SHP77 (cell line): ENCODE measurements at regions not wholly inside any gene's neighbourhood (a gene's known extent, or its start where the extent isn't known, plus 50 kb on each side); places are given as distances from the start of the nearest gene placed in this dataset.

Experiments
- DNase-seq, 2 experiments: peaks; one replicate each; lab custom pipeline; 2025; lab: John Stamatoyannopoulos, UW

DNA sequence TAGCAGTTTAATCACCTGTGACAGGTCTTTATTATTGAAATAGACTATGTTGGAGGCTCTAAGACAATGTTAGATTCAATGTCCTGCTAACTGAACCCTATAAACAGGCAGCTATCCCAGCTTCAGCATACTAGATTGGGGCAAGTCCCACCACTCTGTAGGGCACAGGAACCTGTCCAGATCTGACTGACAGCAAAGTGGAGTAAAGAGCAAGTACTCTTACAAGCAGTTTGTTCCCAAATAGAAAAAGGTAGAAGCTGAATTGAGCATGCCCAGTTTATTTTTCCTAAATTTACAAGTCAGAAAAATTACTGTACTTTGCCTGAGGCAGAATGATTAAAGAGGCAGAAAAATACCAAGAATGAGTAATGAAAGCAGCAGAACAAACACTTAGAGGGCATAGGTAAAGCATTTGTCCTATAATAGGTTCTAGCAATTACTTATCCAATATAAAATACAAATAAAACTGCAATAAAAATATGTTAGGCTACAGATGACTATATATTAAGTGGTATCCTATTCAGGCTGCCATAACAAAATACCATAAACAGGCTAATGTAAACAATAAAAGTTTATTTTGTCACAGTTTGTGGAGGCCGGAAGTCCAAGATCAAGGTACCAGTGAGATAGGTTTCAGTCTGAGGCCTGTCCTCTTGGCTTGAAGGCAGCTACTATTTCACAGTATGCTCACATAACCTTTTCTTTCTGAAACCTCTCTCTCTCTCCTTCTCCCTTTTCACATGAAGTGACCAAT lies 868.2 kb downstream of the C12orf50 start:
- DNase-seq: no peak

DNA sequence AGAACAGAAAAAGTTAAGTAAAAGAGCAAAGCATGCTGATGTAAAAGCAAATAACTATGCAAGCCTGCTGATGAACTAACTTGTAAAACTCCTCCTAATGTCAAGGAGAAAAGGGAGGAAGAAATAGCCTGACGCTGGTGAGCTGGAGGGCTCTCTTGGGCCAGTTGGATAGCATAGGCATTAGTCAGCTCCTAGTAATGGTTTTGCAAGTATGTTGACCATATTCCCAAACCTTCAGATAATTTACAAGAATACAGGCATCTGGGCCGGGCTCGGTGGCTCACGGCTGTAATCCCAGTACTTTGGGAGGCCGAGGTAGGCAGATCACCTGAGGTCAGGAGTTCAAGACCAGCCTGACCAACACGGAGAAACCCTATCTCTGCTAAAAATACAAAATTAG lies 871.4 kb downstream of the C12orf50 start:
- DNase-seq: no peak

DNA sequence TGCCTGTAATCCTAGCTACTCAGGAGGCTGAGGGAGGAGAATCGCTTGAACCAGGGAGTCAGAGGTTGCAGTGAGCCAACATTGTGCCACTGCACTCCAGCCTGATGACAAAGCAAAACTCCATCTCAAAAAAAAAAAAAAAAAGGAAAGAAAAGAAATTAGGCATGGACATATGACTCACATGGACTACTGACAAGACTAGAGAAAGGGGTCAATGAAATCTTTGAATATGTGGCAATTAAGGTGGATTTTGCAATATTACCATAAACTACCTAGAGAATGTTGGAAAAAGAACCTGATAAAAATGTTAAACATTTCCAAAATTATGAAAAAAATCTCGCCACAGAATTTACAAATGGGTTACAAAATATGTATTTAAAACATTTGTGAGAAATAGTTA lies 873.6 kb downstream of the C12orf50 start:
- no peak for DNase-seq

DNA sequence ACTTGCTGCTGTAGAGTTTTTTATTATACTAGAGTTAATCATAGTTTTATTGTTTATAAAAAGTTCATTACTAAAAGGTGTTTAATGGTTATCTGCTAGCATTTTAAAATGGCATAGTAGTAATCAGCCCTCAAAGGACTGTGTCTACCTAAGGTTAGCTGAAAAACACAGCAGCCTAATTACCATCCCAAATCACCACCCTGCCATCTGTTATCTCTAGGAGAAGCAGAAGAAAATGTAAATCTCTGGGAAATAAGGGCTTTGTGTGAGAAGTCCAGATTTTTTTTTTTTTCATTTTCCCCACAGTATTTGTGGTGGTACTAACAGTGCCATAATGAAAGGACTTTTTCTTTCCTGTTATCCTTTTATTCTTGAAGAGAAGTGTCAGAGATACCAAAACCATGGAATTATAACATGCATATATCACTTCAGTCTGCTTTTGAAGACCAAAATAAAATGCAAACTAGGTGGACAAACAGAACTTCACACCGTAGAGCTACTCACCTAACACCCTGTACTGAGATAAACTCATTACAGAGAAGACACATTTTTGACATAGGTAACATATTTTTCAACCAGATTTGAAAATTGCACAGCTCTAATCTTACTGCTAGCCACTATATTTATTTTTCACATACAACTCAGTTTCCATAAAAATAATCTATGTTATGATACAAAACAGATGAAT lies 876.2 kb downstream of the C12orf50 start:
- no peak for DNase-seq

DNA sequence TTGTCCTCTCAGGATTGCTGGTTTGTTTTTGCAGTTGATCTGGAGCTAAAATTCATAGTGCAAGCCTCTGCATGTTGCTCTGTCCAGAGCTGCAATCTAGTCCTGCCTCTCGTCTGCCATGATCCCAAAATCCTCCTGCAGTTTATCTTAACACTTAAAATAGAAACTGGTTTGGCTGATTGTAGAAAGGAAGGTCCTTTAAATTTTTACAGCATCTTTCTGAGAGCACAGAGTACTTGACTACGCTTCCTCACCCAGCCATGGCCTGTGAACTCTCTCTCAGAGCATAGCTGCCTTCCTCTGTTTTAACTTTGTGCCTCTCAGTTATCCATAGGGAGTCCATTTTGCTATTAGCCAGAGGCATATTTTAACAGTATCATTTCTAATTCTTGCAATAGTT lies 877.1 kb downstream of the C12orf50 start:
- no peak for DNase-seq

DNA sequence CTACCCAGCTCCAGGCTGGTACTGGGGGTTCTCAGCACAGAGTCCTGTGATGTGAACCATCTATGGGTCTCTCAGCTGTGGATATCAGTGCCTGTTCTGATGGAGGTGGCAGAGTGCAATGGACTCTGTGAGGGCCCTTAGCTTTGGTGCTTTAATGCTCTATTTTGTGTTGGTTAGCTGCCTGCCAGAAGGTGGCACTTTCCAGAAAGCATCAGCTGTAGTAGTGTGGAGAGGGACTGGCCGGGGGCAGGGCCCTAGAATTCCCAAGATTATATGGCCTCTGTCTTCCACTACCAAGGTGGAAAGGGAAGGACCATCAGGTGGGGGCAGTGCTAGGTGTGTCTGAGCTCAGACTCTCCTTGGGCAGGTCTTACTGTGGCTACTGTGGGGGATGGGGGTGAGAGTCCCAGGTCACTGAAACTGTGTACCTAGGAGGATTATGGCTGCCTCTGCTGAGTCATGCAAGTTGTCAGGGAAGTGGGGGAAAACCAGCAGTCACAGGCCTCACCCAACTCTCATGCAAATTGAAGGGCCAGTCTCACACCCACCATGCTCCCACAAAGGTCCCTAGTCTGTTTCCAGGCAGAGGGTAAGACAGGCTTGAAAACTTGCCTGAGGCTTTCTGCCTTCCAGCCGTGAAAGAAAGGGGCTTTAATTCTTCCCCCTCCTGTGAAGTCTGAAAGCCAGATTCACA lies 878.1 kb downstream of the C12orf50 start:
- no peak for DNase-seq

DNA sequence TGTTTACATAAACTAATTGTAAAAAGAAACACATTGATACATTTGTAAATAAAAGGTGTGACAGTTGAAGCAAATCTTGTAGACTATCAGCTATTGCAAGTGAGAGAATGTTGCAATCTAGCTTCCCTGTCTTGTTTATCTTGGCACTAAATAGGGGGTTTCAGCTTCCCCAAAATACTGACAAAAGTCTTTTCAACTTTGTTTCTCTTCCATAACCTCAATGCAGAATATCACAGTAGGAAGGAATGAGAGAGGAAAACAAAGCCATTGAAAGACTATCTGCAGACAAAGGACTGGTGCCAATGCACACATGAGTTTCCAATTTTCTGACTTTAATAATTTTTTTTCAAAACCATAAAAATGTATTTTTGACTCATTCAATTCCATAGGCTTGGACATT lies 886.2 kb upstream of the MGAT4C start:
- no peak for DNase-seq

DNA sequence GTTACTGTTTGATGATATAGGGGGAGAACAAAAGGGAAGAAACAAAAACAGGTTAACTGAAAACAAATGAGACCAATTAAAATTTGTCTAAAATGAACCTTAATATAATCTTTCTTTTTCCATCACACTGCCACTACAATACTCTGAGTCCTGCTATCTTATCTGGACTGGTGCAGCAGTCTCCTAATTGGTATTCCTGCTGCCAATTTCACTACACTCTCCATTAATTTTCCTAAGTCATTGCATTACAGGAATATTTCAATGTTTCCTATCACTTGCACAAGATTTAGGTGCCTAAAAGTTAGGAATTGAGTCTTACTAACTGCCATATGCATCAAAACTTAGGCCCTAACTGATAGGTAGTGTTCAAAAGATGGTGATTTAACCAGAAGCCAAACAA lies 884.9 kb upstream of the MGAT4C start:
- DNase-seq: no peak

DNA sequence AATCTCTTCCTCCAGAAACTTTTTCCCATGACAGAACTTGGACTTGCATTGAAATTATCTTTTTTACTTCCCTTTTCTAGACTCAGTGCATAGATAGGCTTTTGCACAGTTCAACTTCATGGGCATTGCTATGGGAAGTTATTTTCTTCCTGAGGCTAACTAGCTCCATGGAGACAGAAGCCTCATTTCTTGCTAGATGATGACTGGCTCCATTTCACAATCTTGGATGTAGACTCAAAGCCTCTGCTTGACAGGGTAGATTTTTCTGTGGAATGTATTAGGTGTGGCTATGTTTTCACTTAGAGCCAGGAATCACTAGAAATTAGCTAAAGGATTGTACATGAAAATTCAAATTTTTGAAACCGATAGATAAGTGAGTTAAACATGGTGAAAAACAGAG lies 884.1 kb upstream of the MGAT4C start:
- no peak for DNase-seq

DNA sequence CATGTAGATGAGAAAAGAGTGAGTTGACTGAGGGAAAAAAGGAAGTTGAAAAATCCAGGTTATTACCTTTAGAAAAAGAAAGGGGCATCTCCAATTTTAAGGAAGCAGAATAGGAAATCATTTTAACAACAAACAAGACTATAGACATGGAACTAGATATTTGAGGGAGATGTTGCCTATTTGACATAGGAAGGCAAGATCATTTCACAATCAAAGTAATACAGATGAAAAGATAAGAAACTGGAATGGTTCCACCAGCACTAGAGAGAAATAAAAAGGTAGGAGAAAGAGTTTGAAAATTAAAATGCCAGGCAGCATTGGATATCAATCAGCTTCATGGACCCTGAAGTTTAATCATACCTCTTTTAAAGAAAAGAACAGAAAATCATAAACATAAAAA lies 881.0 kb upstream of the MGAT4C start:
- DNase-seq: no peak

DNA sequence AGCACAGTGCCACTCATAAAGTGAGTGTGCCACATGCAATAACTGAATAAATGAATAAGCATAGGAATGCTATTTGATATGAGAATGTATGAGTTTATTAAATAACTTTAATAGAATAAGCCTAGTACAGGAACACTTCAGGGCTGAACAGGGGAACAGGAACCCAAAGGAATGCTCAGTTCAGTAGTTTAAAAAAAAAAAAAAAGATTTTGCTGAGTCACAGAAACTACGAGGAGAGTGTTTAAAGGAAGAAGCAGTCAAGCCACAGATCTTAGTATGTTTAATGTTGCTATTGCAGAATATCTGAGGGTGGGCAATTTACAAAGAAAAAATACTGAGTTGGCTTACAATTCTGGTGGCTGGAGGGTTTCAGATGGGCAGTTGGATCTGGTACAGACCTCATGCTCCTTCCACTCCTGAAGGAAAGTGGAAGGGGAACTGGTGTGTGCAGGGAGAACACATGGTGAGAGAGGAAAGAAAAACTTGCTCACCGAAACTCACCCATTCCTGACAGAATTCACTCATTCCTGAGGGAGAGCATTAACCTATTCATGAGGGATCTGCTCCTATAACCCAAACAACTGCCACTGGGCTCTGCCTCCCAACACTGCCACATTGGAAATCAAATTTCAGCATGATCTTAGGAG lies 880.3 kb upstream of the MGAT4C start:
- DNase-seq: no peak

DNA sequence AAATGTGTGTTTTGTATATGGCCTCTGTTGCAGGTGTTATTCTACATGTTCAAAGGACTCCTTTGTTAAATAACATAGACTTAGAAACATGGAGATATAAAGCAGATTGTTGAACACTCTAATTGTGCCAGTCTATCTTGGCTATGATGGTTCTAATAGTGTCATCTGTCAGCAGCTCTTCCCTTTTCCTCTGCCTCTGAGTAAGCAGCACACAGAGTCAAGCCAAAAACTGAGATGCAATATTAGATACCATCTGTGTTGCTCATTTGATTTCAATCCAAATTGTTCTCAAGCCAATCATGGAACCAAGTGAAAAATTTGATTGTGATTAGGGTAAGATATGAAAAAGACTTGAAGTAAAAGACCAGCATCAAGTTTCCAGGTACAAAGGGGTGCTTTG lies 871.1 kb upstream of the MGAT4C start:
- no peak for DNase-seq

DNA sequence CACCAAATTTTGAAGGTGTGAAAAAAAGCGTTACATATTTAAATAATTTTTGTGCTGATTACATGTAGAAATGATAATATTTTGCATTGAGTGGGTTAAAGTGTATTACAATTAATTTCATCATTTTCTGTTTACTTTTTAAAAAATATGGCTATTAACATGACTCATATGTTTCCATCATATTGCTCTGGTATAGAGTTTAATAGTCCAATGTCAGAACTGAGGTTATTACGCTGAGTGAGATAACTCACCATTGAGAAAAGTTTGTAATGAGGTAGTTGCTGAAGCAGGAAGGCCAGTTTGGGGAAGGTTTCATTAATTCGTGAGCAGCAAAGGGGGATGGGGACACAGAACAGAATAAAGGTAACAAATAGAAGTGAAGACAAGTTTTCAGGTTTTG lies 865.7 kb upstream of the MGAT4C start:
- no peak for DNase-seq

DNA sequence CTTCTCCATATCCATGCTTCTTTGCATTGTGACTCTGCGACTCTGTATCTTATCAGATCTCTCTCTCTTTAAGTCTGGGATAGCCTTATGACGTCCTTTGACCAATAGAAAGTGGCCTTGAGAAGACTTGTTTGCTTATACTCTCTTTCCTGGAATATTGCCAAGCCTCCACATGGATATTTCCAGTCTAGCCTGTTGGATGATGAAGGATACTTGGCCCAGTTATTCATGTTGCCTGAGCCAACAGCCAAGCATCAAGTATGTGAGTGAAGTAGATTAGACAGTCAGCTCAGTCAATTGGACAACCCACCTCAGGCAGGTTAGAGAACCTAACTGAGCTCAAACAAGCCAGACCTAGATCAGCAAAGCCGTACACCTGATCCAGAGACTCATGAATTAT lies 864.2 kb upstream of the MGAT4C start:
- DNase-seq: no peak

DNA sequence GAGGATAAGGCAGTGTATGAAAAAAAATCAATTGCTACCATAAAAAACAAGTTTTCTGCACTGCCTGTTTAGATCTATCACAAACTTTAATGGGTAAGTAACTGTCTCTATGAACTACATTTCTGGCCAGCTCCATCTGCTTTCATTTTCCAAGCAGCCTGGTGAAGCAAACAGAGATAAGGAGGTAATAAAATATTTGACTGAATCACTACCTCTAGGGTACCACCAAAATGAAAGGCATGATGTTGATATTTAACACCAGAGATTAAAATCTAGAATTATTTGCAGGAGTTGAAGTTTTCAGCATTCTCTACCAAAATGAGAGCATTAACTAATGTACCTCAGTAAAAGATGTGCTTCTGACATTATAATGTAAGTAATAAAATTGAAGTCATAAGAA lies 863.5 kb upstream of the MGAT4C start:
- no peak for DNase-seq

DNA sequence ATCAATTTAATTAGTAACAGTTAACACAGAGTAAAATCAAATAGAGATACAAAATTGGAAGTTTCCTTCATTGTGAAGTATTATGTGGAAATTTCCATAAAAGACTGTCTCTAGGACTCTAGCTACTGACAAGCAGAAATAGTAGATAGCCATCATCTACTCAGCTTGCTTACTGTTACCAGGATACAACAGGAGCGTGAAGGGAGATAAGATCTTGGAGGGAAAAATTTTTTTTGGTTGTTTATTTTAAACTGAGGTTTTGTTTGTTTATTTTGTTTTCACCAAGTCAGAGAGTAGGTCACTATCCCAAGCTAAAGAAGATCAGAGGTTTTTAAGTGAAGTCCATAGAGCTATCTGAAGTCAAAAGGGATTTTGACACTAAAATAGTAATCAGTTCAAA lies 861.3 kb upstream of the MGAT4C start:
- DNase-seq: no peak

DNA sequence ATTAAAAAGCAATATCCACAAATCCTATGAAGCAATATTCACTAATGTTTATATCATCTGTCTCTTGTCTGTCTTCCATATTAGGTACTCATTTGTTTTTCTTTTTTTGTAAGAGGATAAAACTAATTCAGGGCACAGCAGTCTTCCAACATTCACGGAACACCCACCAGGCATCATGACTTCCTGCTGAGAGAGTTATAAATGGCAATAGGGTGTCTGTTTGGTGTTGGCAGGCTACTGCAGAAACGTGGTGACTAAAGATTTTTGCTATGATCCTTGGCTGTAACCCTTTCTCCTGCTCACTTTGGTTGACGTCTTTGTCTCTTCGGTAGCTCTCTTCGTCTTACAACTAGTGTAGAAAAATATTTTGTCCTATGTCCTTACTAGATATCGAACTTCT lies 860.6 kb upstream of the MGAT4C start:
- DNase-seq: no peak

DNA sequence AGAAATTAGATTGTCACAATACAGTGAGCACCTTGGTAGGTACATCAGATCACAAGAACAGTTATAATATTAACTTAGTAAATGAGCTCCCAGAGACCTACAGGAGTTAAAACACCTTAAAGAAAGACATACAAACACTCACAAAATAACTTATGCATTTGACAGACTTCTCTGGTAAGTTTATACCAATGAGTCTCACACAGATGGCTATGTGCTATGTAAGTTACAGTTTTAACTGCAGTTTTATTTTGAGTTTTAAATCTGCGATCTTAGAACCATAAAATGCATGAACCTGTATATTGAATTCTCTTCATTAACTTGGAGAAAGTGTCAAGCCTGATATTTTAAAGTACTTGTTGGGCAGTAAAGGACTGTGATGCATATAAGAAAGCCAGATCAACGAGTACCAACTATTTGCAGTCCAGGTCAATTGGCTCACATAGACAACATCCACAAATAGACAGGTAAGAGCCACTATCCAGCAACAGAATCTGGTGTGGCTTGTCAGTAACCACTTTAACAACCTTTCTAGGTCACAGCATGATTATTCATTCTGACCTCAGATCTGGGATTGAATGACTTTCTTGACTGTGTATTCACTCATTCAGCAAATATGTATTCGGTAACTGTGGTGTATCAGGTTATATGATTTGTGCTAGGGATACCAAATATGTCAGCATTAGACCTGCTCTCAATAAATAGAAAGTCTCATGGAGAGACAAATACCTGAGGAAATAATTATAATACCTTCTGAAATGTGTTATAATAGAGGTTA lies 856.6 kb upstream of the MGAT4C start:
- DNase-seq: no peak

DNA sequence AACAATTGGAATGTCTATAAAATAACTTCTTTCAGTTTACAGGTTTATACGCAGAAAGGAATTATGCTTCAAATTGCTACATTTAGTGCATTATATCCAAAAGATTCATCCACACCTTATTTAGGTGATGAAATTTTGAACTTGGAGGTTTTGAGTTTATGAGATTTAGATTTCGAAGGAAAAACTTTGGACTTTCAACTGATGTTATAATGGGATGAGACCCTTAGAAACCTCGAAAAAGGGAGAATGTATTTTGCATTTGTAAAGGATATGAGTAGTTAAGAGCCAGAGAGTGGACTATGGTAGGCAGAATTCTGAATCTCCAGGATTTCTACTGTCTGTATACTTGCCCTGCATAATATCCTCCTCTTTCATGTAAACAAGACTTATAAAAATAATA lies 851.6 kb upstream of the MGAT4C start:
- no peak for DNase-seq

DNA sequence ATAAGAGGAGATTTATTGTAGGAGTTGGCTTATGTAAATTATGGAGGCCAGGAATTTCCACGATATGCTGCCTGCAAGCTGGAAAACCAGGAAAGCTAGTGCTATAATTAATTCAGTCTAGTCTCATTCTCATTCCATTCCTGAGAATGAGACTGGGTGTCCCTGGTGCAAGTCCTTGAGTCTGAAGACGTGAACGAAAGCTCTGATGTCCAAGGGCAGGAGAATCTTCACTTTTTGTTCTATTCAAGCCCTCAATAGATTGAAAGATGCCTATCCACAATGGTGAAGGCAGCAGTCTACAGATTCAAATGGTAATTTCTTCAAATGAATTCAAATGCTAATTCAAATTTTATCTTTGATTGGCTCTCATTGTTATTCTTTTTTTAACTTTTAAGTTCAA lies 851.1 kb upstream of the MGAT4C start:
- no peak for DNase-seq

DNA sequence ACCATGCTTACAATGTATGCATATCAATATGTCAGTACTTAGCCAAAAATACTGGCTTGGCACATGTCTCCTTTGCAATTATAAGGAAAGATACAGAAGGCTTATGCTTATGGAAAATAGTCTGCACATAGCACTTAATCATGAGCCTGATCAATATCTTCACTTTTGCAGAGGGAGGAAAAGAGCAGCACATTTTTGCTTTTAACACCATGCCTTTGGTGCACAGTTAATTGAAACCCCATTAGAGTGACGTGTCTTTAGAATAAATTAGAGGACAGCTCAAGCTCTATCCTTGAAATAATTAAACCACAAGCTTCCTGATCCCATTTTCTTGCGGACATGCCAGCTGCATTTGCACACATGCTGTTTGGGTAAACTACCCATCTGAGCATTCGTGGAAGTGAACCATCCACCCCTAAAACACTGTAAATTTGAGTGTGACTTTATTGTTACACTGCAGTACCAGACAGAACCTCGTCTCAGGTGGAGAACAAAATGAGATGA lies 839.9 kb upstream of the MGAT4C start:
- DNase-seq: no peak

DNA sequence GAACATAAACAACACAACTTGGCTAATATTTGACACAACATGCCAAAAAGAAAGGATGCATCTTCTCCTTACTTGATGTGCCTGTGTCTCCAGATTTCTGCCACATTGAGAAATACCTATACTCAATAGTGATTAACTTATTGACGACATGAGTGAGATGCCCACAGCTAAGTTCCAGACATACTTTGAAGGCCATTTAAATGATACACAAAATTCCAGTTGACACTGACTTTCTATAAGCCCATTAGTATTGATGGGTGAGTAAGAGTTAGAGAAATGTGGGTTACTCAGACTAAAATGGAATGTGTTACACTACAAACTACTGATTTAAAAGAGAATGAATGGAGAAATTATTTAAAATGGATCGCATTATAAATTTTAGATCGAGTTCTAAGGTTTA lies 838.2 kb upstream of the MGAT4C start:
- no peak for DNase-seq
